ENCODE measurements at regions not wholly inside any gene's neighbourhood (a gene's known extent, or its start where the extent isn't known, plus 50 kb on each side); places are given as distances from the start of the nearest gene placed in this dataset.

GRCh38 chr5:135700731-135701130 is 121.9 kb upstream of the CXCL14 start:
- no peaks in the 10 kb centered on the region for H3K79me2 ChIP-seq
- H3K27ac ChIP-seq: no peak overlapping the region
- no peaks in the 10 kb centered on the region for H3K36me3 ChIP-seq (ENCODE audit: control insufficient read depth, insufficient read depth, low read length)
- H3K4me1 ChIP-seq: no peaks in the 10 kb centered on the region
- TF ChIP-seq CTCF (IDR thresholded peaks at IDR 0.05): no peak
- no peak overlapping the region for H3K9ac ChIP-seq
- H3K27me3 ChIP-seq (ENCODE audit: control insufficient read depth, insufficient read depth, low read length): no peaks in the 10 kb centered on the region
- no peak overlapping the region for H2AFZ ChIP-seq
- no peak overlapping the region for H3K4me2 ChIP-seq (ENCODE audit: low read length)
- H3K9me3 ChIP-seq (ENCODE audit: control insufficient read depth, low read length): no peaks in the 10 kb centered on the region
- H3K4me3 ChIP-seq (ENCODE audit: low read depth, low read length): no peak overlapping the region

GRCh38 chr5:135697959-135698345 is 119.2 kb upstream of the CXCL14 start:
- Histone ChIP-seq H3K4me2 (ENCODE audit: low read length) (no peak overlapping the region), H3K9me3 (ENCODE audit: control insufficient read depth, low read length) (no peaks in the 10 kb centered on the region), H3K27me3 (ENCODE audit: control insufficient read depth, insufficient read depth, low read length) (no peaks in the 10 kb centered on the region), H3K36me3 (ENCODE audit: control insufficient read depth, insufficient read depth, low read length) (no peaks in the 10 kb centered on the region), H3K4me3 (ENCODE audit: low read depth, low read length) (no peak overlapping the region), H3K9ac (no peak overlapping the region), H3K27ac (no peak overlapping the region), H3K4me1 (no peaks in the 10 kb centered on the region), H3K79me2 (no peaks in the 10 kb centered on the region), H2AFZ (no peak overlapping the region)
- no peak for TF ChIP-seq CTCF (IDR thresholded peaks at IDR 0.05)

- no peak overlapping the region for H3K4me2 ChIP-seq (ENCODE audit: low read length)
- H3K36me3 ChIP-seq (ENCODE audit: control insufficient read depth, insufficient read depth, low read length): no peaks in the 10 kb centered on the region
- no peak overlapping the region for H2AFZ ChIP-seq
- TF ChIP-seq CTCF (IDR thresholded peaks at IDR 0.05): no peak
- H3K79me2 ChIP-seq: no peaks in the 10 kb centered on the region
- no peak overlapping the region for H3K4me3 ChIP-seq (ENCODE audit: low read depth, low read length)
- no peak overlapping the region for H3K27ac ChIP-seq
- no peak overlapping the region for H3K9ac ChIP-seq
- no peaks in the 10 kb centered on the region for H3K27me3 ChIP-seq (ENCODE audit: control insufficient read depth, insufficient read depth, low read length)
- no peaks in the 10 kb centered on the region for H3K9me3 ChIP-seq (ENCODE audit: control insufficient read depth, low read length)
- H3K4me1 ChIP-seq: no peaks in the 10 kb centered on the region
These were observed 118.6 kb upstream of the CXCL14 start for GRCh38 chr5:135697251-135697958.

- no peak overlapping the region for H3K4me3 ChIP-seq (ENCODE audit: low read depth, low read length)
- no peak overlapping the region for H3K4me2 ChIP-seq (ENCODE audit: low read length)
- H3K4me1 ChIP-seq: no peaks in the 10 kb centered on the region
- no peak overlapping the region for H3K9ac ChIP-seq
- no peaks in the 10 kb centered on the region for H3K9me3 ChIP-seq (ENCODE audit: control insufficient read depth, low read length)
- H3K79me2 ChIP-seq: no peaks in the 10 kb centered on the region
- no peak for TF ChIP-seq CTCF (IDR thresholded peaks at IDR 0.05)
- H3K27ac ChIP-seq: no peak overlapping the region
- no peaks in the 10 kb centered on the region for H3K36me3 ChIP-seq (ENCODE audit: control insufficient read depth, insufficient read depth, low read length)
- no peak overlapping the region for H2AFZ ChIP-seq
- H3K27me3 ChIP-seq (ENCODE audit: control insufficient read depth, insufficient read depth, low read length): no peaks in the 10 kb centered on the region
These were observed 117.5 kb upstream of the CXCL14 start for GRCh38 chr5:135696317-135696716.

GRCh38 chr5:135695656-135696313 is 117.0 kb upstream of the CXCL14 start:
- no peak overlapping the region for H3K4me3 ChIP-seq (ENCODE audit: low read depth, low read length)
- H3K4me1 ChIP-seq: no peaks in the 10 kb centered on the region
- H3K27ac ChIP-seq: no peak overlapping the region

More at GRCh38 chr5:135695656-135696313, 117.0 kb upstream of the CXCL14 start:
- no peaks in the 10 kb centered on the region for H3K79me2 ChIP-seq
- H2AFZ ChIP-seq: no peak overlapping the region
- H3K36me3 ChIP-seq (ENCODE audit: control insufficient read depth, insufficient read depth, low read length): no peaks in the 10 kb centered on the region
- no peaks in the 10 kb centered on the region for H3K27me3 ChIP-seq (ENCODE audit: control insufficient read depth, insufficient read depth, low read length)
- no peak overlapping the region for H3K4me2 ChIP-seq (ENCODE audit: low read length)
- no peak for TF ChIP-seq CTCF (IDR thresholded peaks at IDR 0.05)
- no peak overlapping the region for H3K9ac ChIP-seq
- H3K9me3 ChIP-seq (ENCODE audit: control insufficient read depth, low read length): no peaks in the 10 kb centered on the region

Data from parathyroid adenoma (tissue), 2 donors.